ENCODE measurements at regions not wholly inside any gene's neighbourhood (a gene's known extent, or its start where the extent isn't known, plus 50 kb on each side); places are given as distances from the start of the nearest gene placed in this dataset.

GRCh38 chr22:27635435-27635834, 166.1 kb downstream of the MN1 start:
- DNase-seq: no peak

GRCh38 chr22:27635852-27636251, 165.7 kb downstream of the MN1 start:
- DNase-seq: no peak

GRCh38 chr22:27636716-27637508, 164.6 kb downstream of the MN1 start:
- no peak for DNase-seq

- DNase-seq: no peak
Observed at GRCh38 chr22:27637604-27638003, 164.0 kb downstream of the MN1 start.

GRCh38 chr22:27638329-27639233, 163.0 kb downstream of the MN1 start:
- no peak for DNase-seq

- DNase-seq: no peak
Observed at GRCh38 chr22:27639248-27640086, 162.1 kb downstream of the MN1 start.

- no peak for DNase-seq
Observed at GRCh38 chr22:27641049-27641795, 160.3 kb downstream of the MN1 start.

GRCh38 chr22:27642104-27642800, 159.3 kb downstream of the MN1 start:
- DNase-seq: no peak

- no peak for DNase-seq
Observed at GRCh38 chr22:27643907-27644306, 157.6 kb downstream of the MN1 start.

GRCh38 chr22:27644566-27644965, 157.0 kb downstream of the MN1 start:
- no peak for DNase-seq

- DNase-seq: no peak
Observed at GRCh38 chr22:27647540-27647939, 154.0 kb downstream of the MN1 start.

GRCh38 chr22:27648074-27648473, 153.5 kb downstream of the MN1 start:
- DNase-seq: no peak

GRCh38 chr22:27648853-27649252, 152.7 kb downstream of the MN1 start:
- DNase-seq: no peak

- DNase-seq: no peak
Observed at GRCh38 chr22:27650572-27650971, 151.0 kb downstream of the MN1 start.

- no peak for DNase-seq
Observed at GRCh38 chr22:27650985-27651384, 150.6 kb downstream of the MN1 start.

- DNase-seq: no peak
Observed at GRCh38 chr22:27651486-27651885, 150.1 kb downstream of the MN1 start.

GRCh38 chr22:27654546-27655445, 146.8 kb downstream of the MN1 start:
- no peak for DNase-seq

GRCh38 chr22:27655582-27656185, 145.9 kb downstream of the MN1 start:
- DNase-seq: no peak

- no peak for DNase-seq
Observed at GRCh38 chr22:27656970-27657369, 144.6 kb downstream of the MN1 start.

GRCh38 chr22:27660306-27660705, 141.2 kb downstream of the MN1 start:
- no peak for DNase-seq

All from stimulated activated naive CD4-positive, alpha-beta T cell treated with Interleukin-2 at 50 U/mL for 16 hours (primary cell).